WTC11 (cell line): ENCODE measurements at regions not wholly inside any gene's neighbourhood (a gene's known extent, or its start where the extent isn't known, plus 50 kb on each side); places are given as distances from the start of the nearest gene placed in this dataset.

Experiments used
- ATF1 ChIP-seq: sonication (generic); formaldehyde crosslinking; IDR thresholded peaks from 2 replicates; pipeline ENCODE4 v1.8.1; 2023; ENCODE audit warnings: mild to moderate bottlenecking, moderate library complexity, missing genetic modification reagents
- ESRRA ChIP-seq: sonication (generic); formaldehyde crosslinking; IDR thresholded peaks from 2 replicates; pipeline ENCODE4 v1.8.1; 2022; ENCODE audit warnings: mild to moderate bottlenecking, missing genetic modification reagents, borderline replicate concordance
- GABPB1 ChIP-seq: sonication (generic); formaldehyde crosslinking; IDR thresholded peaks from 2 replicates; pipeline ENCODE4 v1.8.1; 2023; ENCODE audit warnings: mild to moderate bottlenecking, missing genetic modification reagents
- JUN ChIP-seq: sonication (generic); formaldehyde crosslinking; IDR thresholded peaks from 2 replicates; pipeline ENCODE4 v1.8.0; 2023; ENCODE audit warnings: mild to moderate bottlenecking, missing genetic modification reagents
- MYBL2 ChIP-seq: sonication (generic); formaldehyde crosslinking; IDR thresholded peaks from 2 replicates; pipeline ENCODE4 v1.8.1; 2023; ENCODE audit warnings: mild to moderate bottlenecking, moderate library complexity, missing genetic modification reagents
- NFE2L1 ChIP-seq: sonication (generic); formaldehyde crosslinking; IDR thresholded peaks from 2 replicates; pipeline ENCODE4 v1.8.1; 2023; ENCODE audit warnings: missing genetic modification reagents
- NR2C2 ChIP-seq: sonication (generic); formaldehyde crosslinking; IDR thresholded peaks from 2 replicates; pipeline ENCODE4 v1.8.0; 2022; ENCODE audit warnings: mild to moderate bottlenecking, missing genetic modification reagents
- NR3C1 ChIP-seq: sonication (generic); formaldehyde crosslinking; conservative IDR thresholded peaks from 2 replicates; pipeline ENCODE4 v1.8.1; 2023; ENCODE audit warnings: low read depth, mild to moderate bottlenecking, missing genetic modification reagents
- RELA ChIP-seq: sonication (generic); formaldehyde crosslinking; IDR thresholded peaks from 2 replicates; pipeline ENCODE4 v1.8.1; 2022; ENCODE audit warnings: missing genetic modification reagents, mild to moderate bottlenecking, borderline replicate concordance
- SMAD4 ChIP-seq: sonication (generic); formaldehyde crosslinking; IDR thresholded peaks from 2 replicates; pipeline ENCODE4 v1.8.0; 2022; ENCODE audit warnings: mild to moderate bottlenecking, missing genetic modification reagents
- TF ChIP-seq, protein P1 (sequence below): sonication (generic); formaldehyde crosslinking; IDR thresholded peaks from 2 replicates; pipeline ENCODE4 v1.8.1; 2023; ENCODE audit warnings: mild to moderate bottlenecking, missing genetic modification reagents, moderate library complexity
- TF ChIP-seq, protein P2 (sequence below): fragments of 200-600 bp; IDR thresholded peaks from 2 replicates; pipeline ENCODE4 v1.8.0; 2022; ENCODE audit warnings: antibody characterized with exemption
- TF ChIP-seq, protein P3 (sequence below): sonication (generic); formaldehyde crosslinking; IDR thresholded peaks from 2 replicates; pipeline ENCODE4 v1.8.1; 2023; ENCODE audit warnings: mild to moderate bottlenecking, missing genetic modification reagents, moderate library complexity
- TF ChIP-seq, protein P4 (sequence below): sonication (generic); formaldehyde crosslinking; IDR thresholded peaks from 2 replicates; pipeline ENCODE4 v1.8.0; 2022; ENCODE audit warnings: mild to moderate bottlenecking, missing genetic modification reagents

DNA sequence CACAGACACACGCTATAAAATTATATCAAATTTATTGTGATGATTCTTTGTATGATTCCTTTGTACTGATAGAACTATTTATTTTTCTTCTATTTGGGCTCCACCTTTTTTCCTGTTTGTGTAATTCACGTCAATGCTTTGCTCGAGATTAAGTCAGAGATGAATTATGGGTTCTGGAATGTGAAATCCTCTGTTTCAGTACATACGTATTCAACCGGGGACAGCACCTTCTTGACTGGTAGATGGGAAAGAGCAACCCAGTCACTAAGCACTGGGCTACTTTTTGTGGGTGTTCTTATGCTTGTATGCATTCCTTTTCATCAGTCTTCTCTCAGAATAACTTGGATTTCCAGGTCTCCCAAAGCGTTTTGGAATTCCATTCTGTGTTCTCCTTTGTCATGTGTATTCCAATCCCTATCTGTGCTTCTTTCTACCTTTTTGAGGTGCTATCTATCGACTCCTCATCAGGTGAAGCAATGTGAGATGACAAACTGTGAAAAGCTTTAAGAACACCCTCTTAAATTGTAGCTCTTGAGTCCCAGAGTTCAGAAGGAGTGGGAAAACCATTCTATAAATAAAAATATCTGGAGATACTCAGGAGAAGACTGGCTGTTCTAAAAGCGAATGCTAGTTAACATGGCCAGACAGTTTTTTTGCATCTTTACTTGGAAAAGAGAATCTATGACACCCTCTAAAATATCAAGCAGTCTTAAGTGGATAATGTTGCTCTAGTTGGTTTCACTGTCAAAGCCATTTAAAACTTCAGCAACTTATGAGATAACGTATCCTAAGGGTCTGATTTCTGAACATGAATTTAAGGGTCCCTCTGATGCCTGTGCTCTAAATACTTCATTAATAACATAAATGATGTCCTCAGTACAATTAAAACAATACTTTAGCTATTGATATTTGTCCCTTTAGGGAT lies 197.7 kb upstream of the PREP start:
- TF ChIP-seq, protein P1, sequence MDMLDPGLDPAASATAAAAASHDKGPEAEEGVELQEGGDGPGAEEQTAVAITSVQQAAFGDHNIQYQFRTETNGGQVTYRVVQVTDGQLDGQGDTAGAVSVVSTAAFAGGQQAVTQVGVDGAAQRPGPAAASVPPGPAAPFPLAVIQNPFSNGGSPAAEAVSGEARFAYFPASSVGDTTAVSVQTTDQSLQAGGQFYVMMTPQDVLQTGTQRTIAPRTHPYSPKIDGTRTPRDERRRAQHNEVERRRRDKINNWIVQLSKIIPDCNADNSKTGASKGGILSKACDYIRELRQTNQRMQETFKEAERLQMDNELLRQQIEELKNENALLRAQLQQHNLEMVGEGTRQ (CRISPR knock-in tag), result no peak
- TF ChIP-seq ATF1 (no peak), JUN (CRISPR knock-in tag) (no peak), NR2C2 (CRISPR knock-in tag) (no peak), SMAD4 (CRISPR knock-in tag) (no peak), ESRRA (CRISPR knock-in tag) (no peak), RELA (no peak), MYBL2 (CRISPR knock-in tag) (no peak), NFE2L1 (CRISPR knock-in tag) (no peak), GABPB1 (CRISPR knock-in tag) (no peak), NR3C1 (CRISPR knock-in tag) (no peak)
- TF ChIP-seq, protein P2, sequence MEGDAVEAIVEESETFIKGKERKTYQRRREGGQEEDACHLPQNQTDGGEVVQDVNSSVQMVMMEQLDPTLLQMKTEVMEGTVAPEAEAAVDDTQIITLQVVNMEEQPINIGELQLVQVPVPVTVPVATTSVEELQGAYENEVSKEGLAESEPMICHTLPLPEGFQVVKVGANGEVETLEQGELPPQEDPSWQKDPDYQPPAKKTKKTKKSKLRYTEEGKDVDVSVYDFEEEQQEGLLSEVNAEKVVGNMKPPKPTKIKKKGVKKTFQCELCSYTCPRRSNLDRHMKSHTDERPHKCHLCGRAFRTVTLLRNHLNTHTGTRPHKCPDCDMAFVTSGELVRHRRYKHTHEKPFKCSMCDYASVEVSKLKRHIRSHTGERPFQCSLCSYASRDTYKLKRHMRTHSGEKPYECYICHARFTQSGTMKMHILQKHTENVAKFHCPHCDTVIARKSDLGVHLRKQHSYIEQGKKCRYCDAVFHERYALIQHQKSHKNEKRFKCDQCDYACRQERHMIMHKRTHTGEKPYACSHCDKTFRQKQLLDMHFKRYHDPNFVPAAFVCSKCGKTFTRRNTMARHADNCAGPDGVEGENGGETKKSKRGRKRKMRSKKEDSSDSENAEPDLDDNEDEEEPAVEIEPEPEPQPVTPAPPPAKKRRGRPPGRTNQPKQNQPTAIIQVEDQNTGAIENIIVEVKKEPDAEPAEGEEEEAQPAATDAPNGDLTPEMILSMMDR, result no peak
- TF ChIP-seq, protein P3, sequence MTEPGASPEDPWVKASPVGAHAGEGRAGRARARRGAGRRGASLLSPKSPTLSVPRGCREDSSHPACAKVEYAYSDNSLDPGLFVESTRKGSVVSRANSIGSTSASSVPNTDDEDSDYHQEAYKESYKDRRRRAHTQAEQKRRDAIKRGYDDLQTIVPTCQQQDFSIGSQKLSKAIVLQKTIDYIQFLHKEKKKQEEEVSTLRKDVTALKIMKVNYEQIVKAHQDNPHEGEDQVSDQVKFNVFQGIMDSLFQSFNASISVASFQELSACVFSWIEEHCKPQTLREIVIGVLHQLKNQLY (CRISPR knock-in tag), result no peak
- TF ChIP-seq, protein P4, sequence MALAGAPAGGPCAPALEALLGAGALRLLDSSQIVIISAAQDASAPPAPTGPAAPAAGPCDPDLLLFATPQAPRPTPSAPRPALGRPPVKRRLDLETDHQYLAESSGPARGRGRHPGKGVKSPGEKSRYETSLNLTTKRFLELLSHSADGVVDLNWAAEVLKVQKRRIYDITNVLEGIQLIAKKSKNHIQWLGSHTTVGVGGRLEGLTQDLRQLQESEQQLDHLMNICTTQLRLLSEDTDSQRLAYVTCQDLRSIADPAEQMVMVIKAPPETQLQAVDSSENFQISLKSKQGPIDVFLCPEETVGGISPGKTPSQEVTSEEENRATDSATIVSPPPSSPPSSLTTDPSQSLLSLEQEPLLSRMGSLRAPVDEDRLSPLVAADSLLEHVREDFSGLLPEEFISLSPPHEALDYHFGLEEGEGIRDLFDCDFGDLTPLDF (CRISPR knock-in tag), result no peak
